Body of pancreas (tissue), 4 donors: ENCODE measurements at regions not wholly inside any gene's neighbourhood (a gene's known extent, or its start where the extent isn't known, plus 50 kb on each side); places are given as distances from the start of the nearest gene placed in this dataset.

Source experiments
- POLR2A ChIP-seq, 3 donors: fragments of 450-650 bp; IDR thresholded peaks; one replicate each; pipeline ENCODE4 v1.6.1; 2016; ENCODE audit warnings: antibody characterized with exemption in 3 of 3, mild to moderate bottlenecking in 2 of 3
- TF ChIP-seq, protein P1 (sequence below), 7 experiments: fragments of 450-650 bp in 4 of 7; fragments of 200-600 bp in 3 of 7; sonication (generic) in 3 of 7; IDR thresholded peaks; one replicate each; pipeline ENCODE4 v1.5.1; 2016 to 2019; ENCODE audit warnings: antibody characterized with exemption in 7 of 7

DNA sequence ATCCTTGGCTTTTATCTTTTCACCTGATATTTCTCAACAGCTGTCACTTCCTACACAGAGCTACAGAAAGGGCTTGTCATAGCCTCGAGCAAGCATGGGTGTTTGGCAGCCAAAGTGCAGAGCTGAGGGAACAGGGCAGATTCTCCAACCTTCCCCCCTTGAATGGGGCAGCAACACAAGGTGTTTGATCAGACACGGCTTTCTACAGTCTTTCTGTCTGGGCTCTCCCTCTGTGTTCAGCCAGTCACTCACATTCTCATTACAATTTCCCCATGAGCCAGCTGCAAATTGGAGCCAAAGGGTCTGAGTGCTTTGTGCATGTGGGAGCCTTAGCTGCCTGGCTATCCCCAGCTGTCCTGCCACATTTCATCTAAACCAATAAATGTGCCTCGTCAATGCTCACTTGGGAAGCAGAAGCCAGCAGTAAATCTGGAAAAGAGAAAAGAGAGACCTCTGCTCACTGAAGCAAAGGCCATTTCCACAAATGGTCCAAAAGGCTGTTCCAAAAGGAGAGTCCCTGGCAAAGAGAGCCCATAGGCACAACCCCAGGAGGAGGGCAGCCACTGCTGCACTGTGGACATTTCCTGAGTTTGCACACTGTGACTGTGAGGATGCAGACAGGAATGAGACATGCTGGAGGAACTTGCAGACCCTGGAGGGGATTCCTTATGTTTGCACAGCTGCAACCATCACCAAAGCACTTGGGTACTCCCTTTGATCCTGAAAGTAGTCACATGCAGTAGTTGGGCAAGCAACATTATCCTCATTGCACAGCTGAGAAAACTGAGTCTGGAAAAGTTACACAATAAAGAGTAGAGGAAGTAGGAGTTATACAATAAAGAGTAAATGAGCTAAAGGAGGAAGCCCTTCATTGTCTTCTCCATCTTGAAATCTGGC is 186.8 kb downstream of the FAM181B start:
- TF ChIP-seq, protein P1, sequence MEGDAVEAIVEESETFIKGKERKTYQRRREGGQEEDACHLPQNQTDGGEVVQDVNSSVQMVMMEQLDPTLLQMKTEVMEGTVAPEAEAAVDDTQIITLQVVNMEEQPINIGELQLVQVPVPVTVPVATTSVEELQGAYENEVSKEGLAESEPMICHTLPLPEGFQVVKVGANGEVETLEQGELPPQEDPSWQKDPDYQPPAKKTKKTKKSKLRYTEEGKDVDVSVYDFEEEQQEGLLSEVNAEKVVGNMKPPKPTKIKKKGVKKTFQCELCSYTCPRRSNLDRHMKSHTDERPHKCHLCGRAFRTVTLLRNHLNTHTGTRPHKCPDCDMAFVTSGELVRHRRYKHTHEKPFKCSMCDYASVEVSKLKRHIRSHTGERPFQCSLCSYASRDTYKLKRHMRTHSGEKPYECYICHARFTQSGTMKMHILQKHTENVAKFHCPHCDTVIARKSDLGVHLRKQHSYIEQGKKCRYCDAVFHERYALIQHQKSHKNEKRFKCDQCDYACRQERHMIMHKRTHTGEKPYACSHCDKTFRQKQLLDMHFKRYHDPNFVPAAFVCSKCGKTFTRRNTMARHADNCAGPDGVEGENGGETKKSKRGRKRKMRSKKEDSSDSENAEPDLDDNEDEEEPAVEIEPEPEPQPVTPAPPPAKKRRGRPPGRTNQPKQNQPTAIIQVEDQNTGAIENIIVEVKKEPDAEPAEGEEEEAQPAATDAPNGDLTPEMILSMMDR (IDR thresholded peaks at IDR 0.05) = no peak
- TF ChIP-seq POLR2A (IDR thresholded peaks at IDR 0.05) = no peak
